Esophagus muscularis mucosa (tissue), 3 donors: ENCODE measurements at regions not wholly inside any gene's neighbourhood (a gene's known extent, or its start where the extent isn't known, plus 50 kb on each side); places are given as distances from the start of the nearest gene placed in this dataset.

Experiments used
- CTCF ChIP-seq, 3 experiments: fragments of 200-600 bp in 2 of 3; fragments of 450-650 bp in 1 of 3; sonication (generic) in 2 of 3; IDR thresholded peaks; one replicate each; pipeline ENCODE4 v1.5.1; 2017 to 2019; ENCODE audit warnings: antibody characterized with exemption in 3 of 3, mild to moderate bottlenecking in 2 of 3, moderate library complexity in 1 of 3
- POLR2AphosphoS5 ChIP-seq, 2 donors: sonication (generic); formaldehyde crosslinking; IDR thresholded peaks; one replicate each; pipeline ENCODE4 v1.6.1; 2017; ENCODE audit warnings: antibody characterized with exemption in 2 of 2

DNA sequence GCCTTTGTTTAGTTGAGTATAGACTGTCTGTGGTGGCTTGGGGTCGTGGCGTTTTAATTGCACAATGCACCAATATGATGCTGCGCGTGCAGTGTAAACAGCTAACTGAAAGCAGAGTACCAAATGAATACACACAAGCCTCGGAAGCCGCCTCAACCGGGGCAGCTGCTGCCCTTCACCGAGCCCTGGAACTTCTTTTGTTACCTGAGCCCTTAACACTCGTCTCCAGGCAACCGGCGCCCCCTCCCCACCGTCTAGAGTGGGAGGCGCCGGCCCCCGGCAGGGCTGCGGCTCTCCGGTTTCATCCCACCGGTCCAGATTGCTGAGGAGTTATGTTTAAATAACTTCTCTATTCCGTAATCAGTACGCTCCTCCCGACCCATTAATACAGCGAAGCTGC is 173.2 kb upstream of the TBL1X start:
- TF ChIP-seq CTCF (IDR thresholded peaks at IDR 0.05) (no peak), POLR2AphosphoS5 (IDR thresholded peaks at IDR 0.05) (no peak)
